DMS153 treated with DMSO at 0.1 percent for 48 hours (cell line): ENCODE measurements at regions not wholly inside any gene's neighbourhood (a gene's known extent, or its start where the extent isn't known, plus 50 kb on each side); places are given as distances from the start of the nearest gene placed in this dataset.

Experiments
- DNase-seq: peaks from one replicate; lab custom pipeline; 2025; ENCODE audit not compliant: unreplicated experiment; lab: John Stamatoyannopoulos, UW

DNA sequence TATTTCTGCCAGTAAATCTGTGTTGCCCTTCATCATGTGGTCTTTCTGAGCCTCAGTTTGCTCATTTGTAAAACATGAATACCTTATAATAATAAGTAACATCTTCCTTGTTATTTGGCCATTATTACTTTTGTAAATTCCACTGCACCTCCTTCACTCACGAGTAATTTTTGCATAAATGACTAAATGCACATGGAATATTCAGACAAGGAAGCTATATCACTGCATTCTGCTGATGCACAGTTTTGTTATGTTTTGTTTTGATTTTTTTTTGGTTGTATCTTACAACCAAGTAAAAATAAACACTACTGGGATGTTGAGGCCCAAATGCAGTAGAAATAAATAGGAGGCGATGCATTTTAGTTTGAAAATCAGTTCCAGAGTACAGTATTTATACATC lies 185.3 kb upstream of the POU3F3 start:
- DNase-seq, result no peak

DNA sequence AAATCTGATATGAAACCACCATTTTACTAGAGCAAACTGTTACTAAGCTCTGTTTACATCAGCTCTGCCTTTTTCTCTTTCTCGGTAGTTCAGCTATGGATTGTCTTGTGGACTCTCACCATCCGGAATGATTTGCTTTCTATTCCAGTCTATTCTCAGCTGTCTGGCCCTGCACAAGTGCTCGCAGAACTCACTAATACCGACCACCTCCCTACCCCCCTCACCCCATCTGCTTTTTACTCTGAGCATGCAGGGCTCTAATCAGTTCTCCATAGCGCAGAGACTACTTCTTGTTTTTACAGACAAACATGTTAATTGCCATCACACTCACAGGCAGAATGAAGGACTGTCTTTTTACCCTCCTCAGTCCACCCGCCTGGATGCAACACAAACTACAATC lies 180.7 kb upstream of the POU3F3 start:
- DNase-seq, result no peak

DNA sequence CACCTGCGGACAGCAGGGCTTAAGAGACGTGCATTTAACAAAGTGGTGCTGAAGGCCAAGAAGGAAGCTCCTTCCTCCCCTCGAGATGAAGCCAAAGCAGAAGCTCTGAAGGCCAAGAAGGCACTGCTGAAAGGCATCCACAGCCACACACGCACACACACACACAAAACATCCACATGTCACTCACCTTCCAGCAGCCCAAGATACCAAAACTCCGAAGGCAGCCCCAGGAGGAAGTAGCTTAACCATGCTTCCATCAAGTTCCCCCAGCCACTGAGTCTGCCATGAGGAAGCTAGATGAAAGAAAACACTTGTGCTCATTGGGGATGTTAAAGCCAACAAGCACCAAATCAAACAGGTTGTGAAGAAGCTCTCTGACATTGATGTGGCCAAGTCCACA lies 175.7 kb upstream of the POU3F3 start:
- no peak for DNase-seq

DNA sequence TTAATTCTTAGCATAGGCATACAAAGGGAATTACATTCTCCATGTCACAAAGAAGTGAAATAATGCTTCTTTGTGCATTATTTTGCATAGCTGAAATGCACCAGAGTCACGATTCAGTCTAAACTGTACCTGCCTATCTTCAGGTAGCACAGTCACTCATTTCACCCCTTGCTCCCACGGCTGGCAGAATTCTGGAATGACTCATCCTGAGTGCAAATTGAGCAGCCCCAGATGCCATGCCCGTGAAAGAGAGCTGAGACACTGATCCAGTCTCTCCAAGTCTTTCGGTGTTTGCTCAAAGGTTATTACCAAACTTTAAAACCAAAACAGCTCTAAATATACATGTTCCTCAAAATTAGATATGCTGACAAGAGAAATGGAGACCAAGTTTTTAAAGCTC lies 168.3 kb upstream of the POU3F3 start:
- DNase-seq, result no peak

DNA sequence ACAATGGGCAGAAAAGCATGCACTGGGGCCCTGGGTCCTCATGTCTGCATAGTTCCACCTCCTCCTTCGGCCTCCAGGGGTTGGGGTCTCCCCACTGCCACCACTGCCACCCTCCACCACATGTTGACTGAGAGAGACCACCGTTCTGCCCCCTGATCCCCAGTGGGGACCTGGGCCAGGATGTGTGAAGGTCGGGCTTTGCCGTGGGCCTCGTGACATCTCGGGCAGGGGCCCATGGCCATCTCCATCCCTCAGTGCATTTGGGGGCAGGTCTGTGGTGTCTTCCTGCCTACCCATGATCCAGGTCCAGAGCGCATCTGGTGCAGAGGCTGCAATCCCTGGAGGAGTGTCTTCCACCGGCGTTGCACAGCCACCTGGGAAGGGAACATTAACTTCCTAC lies 166.8 kb upstream of the POU3F3 start:
- no peak for DNase-seq

DNA sequence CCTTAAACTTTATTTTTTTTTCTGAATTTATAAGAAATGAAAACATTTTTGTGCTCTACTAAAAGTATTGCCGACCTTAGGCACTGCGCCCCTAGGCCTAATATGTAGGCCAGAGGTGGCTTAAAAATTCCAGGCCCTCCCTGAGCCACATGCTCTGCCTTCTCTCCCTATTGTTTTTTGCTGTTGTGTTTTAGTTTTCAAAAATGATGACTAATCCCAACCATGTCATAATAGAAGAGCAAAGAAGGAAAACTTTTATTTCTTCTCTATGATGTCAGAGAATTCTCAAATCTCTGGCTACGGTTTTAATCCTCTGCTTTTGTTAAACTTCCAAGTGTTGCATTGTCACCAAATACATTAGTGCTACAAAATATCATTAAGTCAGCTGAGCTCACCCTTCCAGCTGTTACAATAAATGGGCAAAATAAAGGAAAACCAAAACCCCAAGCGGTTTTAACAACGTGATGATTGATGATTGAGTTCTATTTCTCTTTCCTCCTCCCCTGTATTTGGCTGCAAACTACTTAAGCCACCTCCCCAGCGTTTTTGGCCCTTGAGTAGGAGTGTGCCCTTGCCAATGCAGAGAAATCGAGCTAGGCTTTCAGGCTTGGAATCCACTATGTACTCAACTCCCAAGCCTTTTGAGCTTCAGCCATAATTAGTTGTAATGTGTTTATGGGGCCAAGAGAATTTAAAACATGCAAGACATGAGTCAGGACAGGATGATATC lies 163.5 kb upstream of the POU3F3 start:
- no peak for DNase-seq

DNA sequence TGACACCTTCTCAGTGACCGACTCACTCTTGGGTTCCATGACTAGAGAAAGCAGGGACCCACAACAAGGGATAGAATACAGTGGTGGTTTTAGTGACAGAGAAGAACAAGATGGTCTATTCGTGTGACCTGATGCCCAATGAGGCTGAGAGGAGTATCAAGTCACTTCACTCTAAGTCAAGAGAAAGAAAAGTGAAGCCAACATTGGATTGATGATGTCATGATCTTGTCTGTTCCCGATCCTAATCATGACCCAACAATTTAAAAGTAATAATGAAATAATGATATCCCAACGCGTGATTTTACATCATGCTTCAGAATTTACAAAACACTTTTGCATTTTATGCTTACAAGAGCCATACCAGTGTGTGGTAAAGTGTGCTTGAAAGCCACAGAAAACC lies 155.6 kb upstream of the POU3F3 start:
- no peak for DNase-seq

DNA sequence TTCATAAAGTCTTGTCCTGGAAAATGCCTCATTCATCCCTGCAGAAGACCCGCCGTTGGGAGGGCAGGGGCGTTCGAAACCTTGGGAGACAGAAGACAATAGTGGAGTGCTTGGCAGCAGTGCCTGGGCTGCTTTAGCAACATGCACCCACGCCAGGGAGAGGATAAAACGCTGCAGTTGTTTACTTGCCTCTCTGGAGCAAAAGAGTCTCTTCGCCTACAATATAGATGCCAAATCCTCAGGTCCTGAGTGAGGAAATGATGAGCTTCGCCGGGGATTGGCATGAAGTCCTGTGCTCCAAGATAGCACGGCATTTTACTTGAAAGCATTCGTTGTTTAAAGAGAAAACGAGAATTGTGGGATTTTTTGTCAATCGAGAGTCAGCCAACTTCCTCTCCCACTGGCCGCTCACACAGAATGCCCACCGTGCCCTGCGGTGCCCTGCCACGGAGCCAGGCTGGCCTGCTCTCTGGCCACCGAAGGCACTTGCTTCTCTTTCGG lies 152.5 kb upstream of the POU3F3 start:
- DNase-seq, result no peak

DNA sequence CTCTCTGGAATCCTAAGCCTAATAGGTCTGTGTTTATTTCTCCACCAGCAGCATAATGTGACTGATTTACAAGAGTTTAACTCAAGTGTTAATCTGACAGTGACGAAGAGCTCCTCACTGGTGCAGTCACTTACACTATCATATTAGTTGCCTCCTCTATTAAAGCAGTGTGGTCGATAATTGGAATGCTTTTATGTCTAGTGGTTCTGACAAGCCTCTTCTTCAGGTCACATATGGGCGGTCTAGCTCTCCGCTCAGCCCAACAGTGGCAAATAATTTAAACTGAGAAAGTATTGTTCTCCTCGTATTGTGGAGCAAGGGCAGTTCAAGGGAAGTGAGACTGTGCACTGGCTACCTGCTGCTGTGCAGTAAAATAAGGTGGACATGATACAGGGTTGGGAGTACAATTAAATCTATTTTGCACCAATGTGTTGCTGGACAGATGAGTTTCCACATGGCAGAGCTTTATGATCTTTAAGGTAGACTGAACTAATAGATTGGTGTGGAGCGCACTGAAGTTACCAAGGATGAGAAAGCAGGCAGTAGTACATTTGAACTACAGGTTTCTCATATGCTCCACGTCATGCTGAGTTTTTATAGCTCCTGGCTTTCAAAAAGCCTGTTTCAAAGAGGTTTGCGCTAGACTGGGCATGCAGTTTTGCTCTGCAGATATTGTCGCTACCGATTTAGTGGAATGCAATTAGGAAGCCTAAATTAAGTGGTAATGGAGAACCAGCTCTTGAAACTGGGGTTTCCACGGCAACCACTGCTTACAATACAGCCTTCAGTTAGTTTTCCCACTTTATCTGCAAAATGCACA lies 151.7 kb upstream of the POU3F3 start:
- DNase-seq, result peak; percentile 64

DNA sequence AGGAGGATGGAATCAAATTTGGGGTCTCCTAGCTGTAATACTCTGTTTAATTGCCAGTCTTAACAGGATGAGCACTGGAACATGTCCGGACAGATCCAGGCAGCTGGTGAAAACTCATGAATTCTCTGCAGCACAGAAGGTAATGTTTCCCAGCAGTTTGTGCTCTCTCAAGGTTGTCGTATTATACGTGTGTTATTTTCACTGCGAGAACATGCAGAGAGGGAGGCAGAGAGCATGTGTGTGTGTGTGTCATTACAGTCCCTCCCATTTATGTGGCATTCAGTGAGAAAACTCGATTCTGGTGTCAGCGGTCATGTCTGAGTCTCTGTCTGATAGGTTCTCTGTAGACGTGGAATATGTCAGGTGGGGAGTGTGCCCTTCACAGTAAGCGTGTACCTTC lies 150.2 kb upstream of the POU3F3 start:
- peak; percentile 14 for DNase-seq

DNA sequence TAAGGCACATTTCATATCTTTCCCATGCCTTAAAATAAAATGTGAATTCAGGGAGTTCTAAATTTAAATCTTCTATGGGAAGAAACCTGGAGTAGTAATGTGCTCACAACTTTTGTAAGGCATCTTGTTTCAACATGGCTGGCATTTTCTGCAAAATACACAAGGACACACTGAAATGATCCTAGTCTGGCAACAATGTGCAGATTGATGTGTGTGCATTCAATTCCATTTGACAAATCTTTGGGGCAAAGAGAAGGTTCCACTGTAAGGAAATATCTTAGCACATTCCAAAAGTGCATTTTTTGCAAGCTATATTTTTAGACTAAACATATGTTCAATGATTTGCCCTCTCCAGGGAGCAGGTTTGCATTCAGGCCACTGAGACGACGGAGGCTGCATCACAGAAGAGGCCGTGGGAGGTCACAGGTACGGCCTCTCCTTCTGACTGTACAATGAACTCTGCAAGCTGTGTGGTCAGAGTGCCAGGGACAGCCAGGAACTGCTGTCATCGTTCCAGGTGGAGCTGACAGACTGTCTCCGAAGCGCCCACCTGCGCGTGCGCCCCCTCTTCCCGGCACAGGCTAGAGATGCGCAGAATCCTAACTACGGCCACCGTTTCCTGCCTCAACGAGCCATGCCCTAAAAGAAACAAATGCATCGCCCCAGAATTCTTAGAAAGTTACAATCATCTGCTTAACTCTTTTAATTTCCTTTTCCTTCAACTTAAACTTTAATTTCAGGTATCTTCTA lies 149.2 kb upstream of the POU3F3 start:
- DNase-seq, result no peak

DNA sequence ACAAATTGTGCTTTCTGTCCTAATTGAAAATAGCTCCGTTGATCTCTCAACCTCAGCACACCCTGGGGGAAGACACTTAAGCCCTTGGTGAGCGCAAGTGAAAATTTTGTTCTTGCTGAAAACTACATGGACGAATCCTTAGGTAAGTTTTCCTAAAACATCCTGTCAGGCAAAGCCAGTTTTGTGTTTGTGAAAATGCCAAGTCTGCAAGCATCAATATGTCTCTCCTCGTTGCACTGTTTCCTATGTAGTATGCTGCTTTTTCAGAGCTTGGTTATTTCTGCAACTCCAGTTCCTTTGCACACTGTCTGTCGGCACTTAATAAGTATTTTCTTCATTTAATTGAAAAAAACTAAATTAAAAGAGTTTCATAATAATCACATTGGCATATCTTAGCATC lies 146.9 kb upstream of the POU3F3 start:
- DNase-seq, result no peak

DNA sequence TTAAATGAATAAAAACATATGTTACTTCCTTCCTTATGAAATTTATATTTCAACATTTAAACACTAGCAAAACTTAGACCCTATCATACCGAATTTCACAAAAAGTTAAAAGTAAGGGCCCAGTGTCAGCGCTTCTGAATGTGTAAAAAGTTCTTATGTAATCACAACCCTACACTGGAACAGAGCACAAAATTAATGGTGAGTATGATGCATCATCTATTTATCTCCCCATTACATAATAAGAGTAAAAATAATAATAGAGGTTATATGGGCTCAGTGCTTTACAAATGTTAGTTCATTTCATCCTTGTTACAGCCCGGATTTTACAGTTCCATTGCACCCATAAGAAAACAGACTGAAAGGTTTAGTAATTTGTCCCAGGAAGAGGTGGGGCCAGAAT lies 144.9 kb upstream of the POU3F3 start:
- no peak for DNase-seq

DNA sequence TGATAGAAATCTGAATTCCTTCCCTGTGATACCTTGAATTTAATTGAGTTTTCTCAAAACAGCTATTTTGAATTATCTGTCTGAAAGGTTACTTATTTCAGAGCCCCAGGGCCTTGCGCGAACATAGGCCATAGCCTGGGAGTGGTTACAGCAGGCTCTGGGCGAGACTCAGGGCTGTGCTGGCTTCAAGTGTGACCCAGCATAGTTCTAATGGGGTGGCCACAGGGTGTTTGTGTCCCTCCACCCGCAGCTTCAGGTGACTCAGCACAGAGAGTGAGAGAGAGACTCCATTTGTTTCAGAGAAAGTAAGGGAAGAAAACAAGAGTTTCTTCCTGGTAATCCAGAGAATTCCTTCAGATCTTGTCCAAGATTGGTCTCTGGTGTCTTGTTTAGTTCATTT lies 137.9 kb upstream of the POU3F3 start:
- DNase-seq, result no peak

DNA sequence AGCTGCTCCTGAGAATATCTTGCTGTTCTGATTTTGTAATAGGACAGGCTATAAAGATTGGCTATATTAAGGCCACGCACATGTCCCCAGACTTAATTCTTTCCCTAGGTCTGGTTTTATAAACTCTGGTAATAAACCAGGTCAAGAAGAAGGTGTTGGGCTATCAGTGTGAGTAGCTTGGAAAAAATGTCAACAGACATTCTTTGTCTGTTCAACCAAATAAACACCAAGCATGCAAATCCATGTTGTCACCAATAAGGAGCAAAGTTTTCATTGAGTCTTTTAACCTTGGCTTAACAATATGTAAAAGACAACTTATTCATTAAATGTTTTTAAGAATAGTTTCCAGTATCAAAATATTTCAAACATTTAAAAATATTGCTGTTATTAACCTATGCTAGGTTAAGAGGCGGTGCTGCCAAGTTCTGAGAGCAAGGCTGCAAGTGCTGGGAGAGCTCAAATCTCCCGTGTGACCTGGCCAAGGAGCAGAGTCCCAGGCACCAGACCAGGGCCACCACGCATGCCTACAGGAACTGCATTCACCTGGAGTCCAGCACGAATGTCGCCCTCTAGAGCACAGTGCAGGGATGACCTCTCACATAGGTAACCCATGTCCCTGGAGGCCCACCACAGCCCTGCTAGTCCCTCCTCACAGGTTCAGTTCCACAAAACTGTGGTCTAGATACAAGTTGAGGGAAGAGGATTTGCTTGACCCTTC lies 120.5 kb upstream of the POU3F3 start:
- no peak for DNase-seq

DNA sequence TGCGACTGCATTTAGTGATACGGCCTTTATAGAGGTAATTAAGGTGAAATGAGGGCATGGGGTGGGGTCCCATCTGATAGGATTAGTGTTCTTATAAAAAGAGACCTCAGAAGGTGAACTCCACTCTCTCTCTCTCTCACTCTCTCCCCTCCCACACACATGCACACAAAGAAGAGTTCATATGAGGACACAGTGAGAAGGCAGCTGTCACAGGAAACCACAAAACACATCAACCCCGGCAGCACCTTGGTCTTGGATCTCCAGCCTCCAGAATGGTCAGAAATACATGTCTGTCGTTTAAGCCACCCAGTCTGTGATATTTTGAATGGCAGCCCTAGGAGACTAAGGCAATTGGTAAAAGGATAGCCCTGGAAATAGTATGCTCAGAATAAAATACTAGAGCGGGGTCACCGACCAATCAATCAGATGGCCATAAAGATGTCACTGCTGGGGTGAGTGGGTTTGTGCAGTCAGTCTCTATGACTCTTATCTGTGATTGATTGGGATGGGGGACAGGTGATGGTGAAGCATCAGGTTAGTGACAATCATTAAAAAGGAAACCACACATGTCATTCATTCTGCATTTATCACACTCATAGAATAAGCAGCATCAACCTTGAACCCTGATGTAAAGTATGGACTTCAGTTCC lies 118.9 kb upstream of the POU3F3 start:
- DNase-seq, result peak; percentile 51

DNA sequence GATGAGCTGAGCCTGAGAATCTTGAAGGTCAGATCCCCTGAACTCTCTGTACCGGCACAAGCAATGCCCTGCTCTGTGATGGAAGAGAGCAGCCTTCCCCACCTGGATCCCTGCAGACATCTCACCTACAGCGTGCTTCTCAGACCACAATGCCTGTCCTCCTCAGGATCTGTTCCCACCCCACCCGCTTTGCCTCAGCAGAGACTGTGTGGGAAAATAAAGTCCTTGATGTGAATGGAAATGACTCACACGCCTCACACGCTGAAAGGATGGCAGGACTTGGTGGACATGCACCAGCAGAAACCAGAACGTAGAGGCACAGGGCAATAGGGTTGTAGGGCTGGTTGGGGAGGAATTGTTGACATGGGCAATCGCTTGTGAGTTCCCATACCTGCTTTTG lies 117.9 kb upstream of the POU3F3 start:
- no peak for DNase-seq

DNA sequence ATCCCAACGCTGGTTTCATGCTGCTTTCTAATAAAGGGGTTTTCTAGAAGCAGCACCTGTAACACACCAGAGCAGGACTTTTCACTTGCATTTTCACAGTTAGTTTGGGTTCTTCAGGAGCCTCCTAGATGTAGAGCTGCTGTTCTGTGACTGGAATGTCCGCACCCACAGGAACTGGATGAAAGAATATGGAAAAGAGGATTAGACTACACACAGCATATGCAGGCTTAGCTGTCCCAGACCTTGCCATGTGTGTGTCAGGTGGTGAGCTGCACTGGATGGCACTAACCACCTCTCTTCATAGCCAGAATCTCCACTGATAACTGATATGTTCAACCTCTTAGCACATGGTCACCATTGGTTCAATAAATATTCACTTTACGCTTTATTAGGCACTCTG lies 112.1 kb upstream of the POU3F3 start:
- no peak for DNase-seq

DNA sequence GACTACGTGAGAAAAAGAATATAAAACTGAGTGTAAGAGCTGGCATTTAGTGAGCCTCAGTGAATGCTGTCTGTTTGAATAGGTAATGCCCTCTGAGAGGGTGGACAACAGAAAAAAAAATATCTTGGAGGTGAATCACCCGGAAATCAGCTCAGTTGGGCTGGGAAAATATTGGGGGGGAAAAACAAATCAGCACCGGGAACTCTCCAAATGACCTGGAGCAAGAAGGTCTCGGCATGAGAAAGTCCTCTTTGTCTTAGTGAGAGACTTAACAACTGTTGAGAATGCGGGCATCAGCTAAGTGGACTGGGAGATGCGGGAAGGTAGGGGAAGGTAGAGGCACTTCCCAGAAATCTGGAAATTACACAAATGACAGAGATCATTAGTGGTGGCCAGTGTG lies 109.4 kb upstream of the POU3F3 start:
- DNase-seq, result no peak

DNA sequence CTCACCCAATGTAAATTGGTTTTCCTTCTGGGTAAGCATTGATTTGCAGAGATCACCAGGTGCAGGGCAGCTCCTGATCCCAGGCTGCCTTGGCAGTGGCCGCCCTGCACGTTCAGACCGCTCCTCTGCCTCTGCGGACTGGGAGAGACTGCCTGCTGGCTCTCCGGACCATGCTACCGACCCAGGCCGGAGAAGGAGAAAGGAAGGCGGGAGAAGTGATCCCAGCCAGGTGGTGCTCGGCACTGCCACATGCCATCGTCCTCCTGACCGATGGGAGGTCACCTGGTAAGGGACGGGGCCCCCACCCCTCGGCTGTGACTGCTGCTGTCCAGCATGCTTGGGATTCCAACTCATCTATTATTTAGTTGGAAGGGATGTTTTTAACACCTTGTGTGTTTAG lies 108.1 kb upstream of the POU3F3 start:
- DNase-seq, result no peak

DNA sequence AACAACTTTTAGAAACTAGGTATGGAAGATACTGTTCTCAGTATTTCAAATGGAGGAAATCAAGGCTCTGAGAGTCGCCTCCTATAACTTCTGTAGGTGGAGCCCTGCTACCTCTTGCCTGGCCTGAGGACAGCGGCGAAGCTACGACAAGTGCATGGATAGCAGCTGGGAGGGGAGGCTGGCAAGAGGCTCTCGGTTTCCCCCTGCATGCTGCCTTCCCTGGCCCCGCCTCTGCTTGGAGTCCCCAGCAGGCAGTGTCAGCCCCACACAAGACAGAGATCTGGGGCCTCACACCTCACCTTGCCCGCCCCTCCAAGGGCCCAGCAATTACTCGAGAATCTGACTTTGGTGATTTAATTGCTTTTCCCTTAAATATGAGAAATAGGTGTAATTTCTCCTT lies 107.6 kb upstream of the POU3F3 start:
- no peak for DNase-seq
